ENCODE measurements at regions not wholly inside any gene's neighbourhood (a gene's known extent, or its start where the extent isn't known, plus 50 kb on each side); places are given as distances from the start of the nearest gene placed in this dataset.

DNA sequence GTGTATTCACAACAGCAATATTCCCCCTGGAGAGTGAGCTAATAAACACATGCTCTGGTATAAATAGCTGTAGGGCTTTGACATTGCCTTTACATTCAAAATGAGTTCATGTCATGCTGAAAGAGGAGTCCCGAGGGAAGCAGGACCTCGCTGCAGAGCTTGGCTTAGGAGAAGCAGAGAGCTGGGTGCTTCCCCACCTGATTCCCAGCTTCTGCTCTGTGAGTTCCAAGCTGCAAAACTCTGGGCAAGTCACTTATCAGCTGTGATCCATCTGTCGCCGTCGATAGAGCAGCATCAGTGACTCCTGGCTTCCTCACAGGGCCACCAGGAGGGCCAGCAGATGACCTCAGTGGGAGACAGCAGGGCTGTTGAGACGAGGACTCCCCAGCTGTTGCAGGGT is 241.8 kb downstream of the ANKRD60 start:
- no peak for TF ChIP-seq EZH2phosphoT487 (IDR thresholded peaks at IDR 0.05; ENCODE audit: borderline replicate concordance)
- TF ChIP-seq, protein P1, sequence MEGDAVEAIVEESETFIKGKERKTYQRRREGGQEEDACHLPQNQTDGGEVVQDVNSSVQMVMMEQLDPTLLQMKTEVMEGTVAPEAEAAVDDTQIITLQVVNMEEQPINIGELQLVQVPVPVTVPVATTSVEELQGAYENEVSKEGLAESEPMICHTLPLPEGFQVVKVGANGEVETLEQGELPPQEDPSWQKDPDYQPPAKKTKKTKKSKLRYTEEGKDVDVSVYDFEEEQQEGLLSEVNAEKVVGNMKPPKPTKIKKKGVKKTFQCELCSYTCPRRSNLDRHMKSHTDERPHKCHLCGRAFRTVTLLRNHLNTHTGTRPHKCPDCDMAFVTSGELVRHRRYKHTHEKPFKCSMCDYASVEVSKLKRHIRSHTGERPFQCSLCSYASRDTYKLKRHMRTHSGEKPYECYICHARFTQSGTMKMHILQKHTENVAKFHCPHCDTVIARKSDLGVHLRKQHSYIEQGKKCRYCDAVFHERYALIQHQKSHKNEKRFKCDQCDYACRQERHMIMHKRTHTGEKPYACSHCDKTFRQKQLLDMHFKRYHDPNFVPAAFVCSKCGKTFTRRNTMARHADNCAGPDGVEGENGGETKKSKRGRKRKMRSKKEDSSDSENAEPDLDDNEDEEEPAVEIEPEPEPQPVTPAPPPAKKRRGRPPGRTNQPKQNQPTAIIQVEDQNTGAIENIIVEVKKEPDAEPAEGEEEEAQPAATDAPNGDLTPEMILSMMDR (conservative IDR thresholded peaks at IDR 0.05; ENCODE audit: low read length), result no peak
